Caco-2 (cell line): ENCODE measurements at regions not wholly inside any gene's neighbourhood (a gene's known extent, or its start where the extent isn't known, plus 50 kb on each side); places are given as distances from the start of the nearest gene placed in this dataset.

Source experiments
- BruUV-seq: library from RNA; stranded (reverse); fragments of 400-500 nt; replicated peaks from 2 replicates; lab custom pipeline; 2021; lab: Mats Ljungman, UMichigan
- CTCF ChIA-PET: fragments of 300-600 bp; sonication (Branson Sonifier 250); formaldehyde crosslinking; loops from one replicate; lab custom pipeline; 2022; ENCODE audit warnings: antibody characterized with exemption; lab: Charles Lee
- POLR2A ChIA-PET: fragments of 300-600 bp; sonication (Branson Sonifier 250); formaldehyde crosslinking; loops from one replicate; lab custom pipeline; 2022; ENCODE audit warnings: antibody characterized with exemption; lab: Charles Lee
- DNase-seq, 2 experiments: peaks; one replicate each; pipeline versions ENCODE4 v3.0.0 to v3.0.0-alpha.2; 2020 to 2022
- H3K27me3 ChIP-seq: replicated peaks from 2 replicates; pipeline ENCODE4 v1.6.0; 2011; ENCODE audit warnings: low read length; ENCODE audit not compliant: control insufficient read depth, insufficient read depth
- H3K36me3 ChIP-seq: 2 replicates; pipeline ENCODE4 v1.5.1; 2011; ENCODE audit warnings: low read length; ENCODE audit not compliant: control insufficient read depth, insufficient read depth
- H3K4me1 ChIP-seq: fragments of 250-450 bp; sonication (Bioruptor Pico); 2 replicates; pipeline ENCODE4 v1.5.1; 2020; ENCODE audit warnings: mild to moderate bottlenecking
- H3K4me3 ChIP-seq: 2 replicates; pipeline ENCODE4 v1.5.1; 2011; ENCODE audit warnings: low read depth, mild to moderate bottlenecking, control low read depth, low read length
- H3K9me3 ChIP-seq: fragments of 250-450 bp; sonication (Bioruptor Pico); 2 replicates; pipeline ENCODE4 v1.5.1; 2020; ENCODE audit warnings: mild to moderate bottlenecking, moderate library complexity
- H3K27ac Mint-ChIP-seq: one replicate; pipeline ENCODE4 v1.8.0; 2022; ENCODE audit warnings: mixed read lengths; ENCODE audit not compliant: unreplicated experiment
- H3K27me3 Mint-ChIP-seq: one replicate; pipeline ENCODE4 v1.8.0; 2022; ENCODE audit warnings: mixed read lengths; ENCODE audit not compliant: insufficient read depth, unreplicated experiment
- H3K36me3 Mint-ChIP-seq: one replicate; pipeline ENCODE4 v1.8.0; 2022; ENCODE audit warnings: mild to moderate bottlenecking, mixed read lengths; ENCODE audit not compliant: insufficient read depth, unreplicated experiment
- H3K4me1 Mint-ChIP-seq: one replicate; pipeline ENCODE4 v1.8.0; 2022; ENCODE audit warnings: low read depth, mixed read lengths; ENCODE audit not compliant: unreplicated experiment
- H3K4me3 Mint-ChIP-seq: one replicate; pipeline ENCODE4 v1.8.0; 2022; ENCODE audit warnings: mild to moderate bottlenecking, moderate library complexity, mixed read lengths; ENCODE audit not compliant: unreplicated experiment
- H3K9me3 Mint-ChIP-seq: one replicate; pipeline ENCODE4 v1.8.0; 2022; ENCODE audit warnings: mixed read lengths; ENCODE audit not compliant: unreplicated experiment
- CTCF ChIP-seq, 2 experiments: fragments of 200-600 bp in 1 of 2; IDR thresholded peaks; 1 replicate in 1 of 2; 2 replicates in 1 of 2; pipeline versions ENCODE4 v1.5.1 to v1.8.0; 2011 to 2022; ENCODE audit warnings: antibody characterized with exemption in 1 of 2, control low read depth in 1 of 2, inconsistent platforms in 1 of 2, low read depth in 1 of 2, low read length in 1 of 2, mild to moderate bottlenecking in 1 of 2, moderate library complexity in 1 of 2; ENCODE audit not compliant: insufficient read depth in 1 of 2, severe bottlenecking in 1 of 2, unreplicated experiment in 1 of 2
- intact Hi-C: fragments of 100-400 bp; cut with micrococcal nuclease; formaldehyde crosslinking; loops from one replicate; pipeline ENCODE4 v1.10.0; 2022; ENCODE audit not compliant: unreplicated experiment

GRCh38 chr4:123209436-123209835 lies 187.2 kb upstream of the SPRY1 start:
- H3K27me3 Mint-ChIP-seq: no peaks in the 10 kb centered on the region
- Histone ChIP-seq H3K4me3 (no peak overlapping the region), H3K36me3 (no peaks in the 10 kb centered on the region), H3K4me1 (0 out of 2 replicates have a peak, but pooled peaks cover 4% of the 10 kb centered on the region), H3K9me3 (no peaks in the 10 kb centered on the region), H3K27me3 (no peaks in the 10 kb centered on the region)
- CTCF ChIA-PET: no interaction called here
- intact Hi-C loops: no loop called here
- H3K27ac Mint-ChIP-seq: no peak overlapping the region
- H3K36me3 Mint-ChIP-seq: no peaks in the 10 kb centered on the region
- POLR2A ChIA-PET: no interaction called here
- H3K4me1 Mint-ChIP-seq: no peaks in the 10 kb centered on the region
- no peaks in the 10 kb centered on the region for H3K9me3 Mint-ChIP-seq
- TF ChIP-seq CTCF (IDR thresholded peaks at IDR 0.05; ENCODE audit: insufficient read depth in 1 of 2, low read depth in 1 of 2, low read length in 1 of 2, severe bottlenecking in 1 of 2, unreplicated experiment in 1 of 2): no peak
- DNase-seq: no peak
- no TSS peak for BruUV-seq
- H3K4me3 Mint-ChIP-seq: no peak overlapping the region

GRCh38 chr4:123215536-123215935 lies 181.1 kb upstream of the SPRY1 start:
- no peak for DNase-seq
- Histone ChIP-seq H3K9me3 (no peaks in the 10 kb centered on the region), H3K4me1 (no peaks in the 10 kb centered on the region), H3K36me3 (no peaks in the 10 kb centered on the region), H3K4me3 (no peak overlapping the region), H3K27me3 (no peaks in the 10 kb centered on the region)
- no peak for TF ChIP-seq CTCF (IDR thresholded peaks at IDR 0.05; ENCODE audit: insufficient read depth in 1 of 2, low read depth in 1 of 2, low read length in 1 of 2, severe bottlenecking in 1 of 2, unreplicated experiment in 1 of 2)
- POLR2A ChIA-PET: no interaction called here
- H3K27me3 Mint-ChIP-seq: no peaks in the 10 kb centered on the region
- intact Hi-C loops: no loop called here
- H3K4me3 Mint-ChIP-seq: no peak overlapping the region
- no peaks in the 10 kb centered on the region for H3K36me3 Mint-ChIP-seq
- H3K4me1 Mint-ChIP-seq: peaks cover 8% of the 10 kb centered on the region
- CTCF ChIA-PET: no interaction called here
- no TSS peak for BruUV-seq
- no peak overlapping the region for H3K27ac Mint-ChIP-seq
- no peaks in the 10 kb centered on the region for H3K9me3 Mint-ChIP-seq

GRCh38 chr4:123216543-123216942 lies 180.1 kb upstream of the SPRY1 start:
- intact Hi-C loops: no loop called here
- no peak overlapping the region for H3K4me3 ChIP-seq
- BruUV-seq: no TSS peak
- Mint-ChIP-seq H3K36me3 (no peaks in the 10 kb centered on the region), H3K27me3 (no peaks in the 10 kb centered on the region), H3K27ac (no peak overlapping the region), H3K4me1 (peaks cover 8% of the 10 kb centered on the region), H3K9me3 (no peaks in the 10 kb centered on the region), H3K4me3 (no peak overlapping the region)
- CTCF ChIA-PET: no interaction called here
- no peak for TF ChIP-seq CTCF (IDR thresholded peaks at IDR 0.05; ENCODE audit: insufficient read depth in 1 of 2, low read depth in 1 of 2, low read length in 1 of 2, severe bottlenecking in 1 of 2, unreplicated experiment in 1 of 2)
- H3K4me1 ChIP-seq: no peaks in the 10 kb centered on the region
- H3K9me3 ChIP-seq: no peaks in the 10 kb centered on the region
- no peak for DNase-seq
- no peaks in the 10 kb centered on the region for H3K27me3 ChIP-seq
- POLR2A ChIA-PET: no interaction called here
- no peaks in the 10 kb centered on the region for H3K36me3 ChIP-seq
